ENCODE measurements at regions not wholly inside any gene's neighbourhood (a gene's known extent, or its start where the extent isn't known, plus 50 kb on each side); places are given as distances from the start of the nearest gene placed in this dataset.

- H3K9me3 ChIP-seq: no peaks in the 10 kb centered on the region
- DNase-seq: no peak
- H3K27me3 ChIP-seq: no peaks in the 10 kb centered on the region
- no peak overlapping the region for H3K27ac ChIP-seq
- no peak overlapping the region for H3K4me3 ChIP-seq
- H3K36me3 ChIP-seq: no peaks in the 10 kb centered on the region
- TF ChIP-seq POLR2A (IDR thresholded peaks at IDR 0.05) (no peak), CTCF (IDR thresholded peaks at IDR 0.05) (no peak)
- H3K4me1 ChIP-seq: no peaks in the 10 kb centered on the region
These were observed 147.4 kb upstream of the GPC1 start for GRCh38 chr2:240288087-240288521.

GRCh38 chr2:240289701-240290431 is 145.6 kb upstream of the GPC1 start:
- Histone ChIP-seq H3K27me3 (no peaks in the 10 kb centered on the region), H3K9me3 (no peaks in the 10 kb centered on the region), H3K36me3 (no peaks in the 10 kb centered on the region), H3K4me3 (no peak overlapping the region), H3K27ac (no peak overlapping the region), H3K4me1 (no peaks in the 10 kb centered on the region)
- TF ChIP-seq POLR2A (IDR thresholded peaks at IDR 0.05) (no peak), CTCF (IDR thresholded peaks at IDR 0.05) (no peak)
- DNase-seq: no peak

GRCh38 chr2:240290432-240291336 is 144.8 kb upstream of the GPC1 start:
- no peak overlapping the region for H3K27ac ChIP-seq
- no peaks in the 10 kb centered on the region for H3K36me3 ChIP-seq
- no peaks in the 10 kb centered on the region for H3K4me1 ChIP-seq
- H3K9me3 ChIP-seq: no peaks in the 10 kb centered on the region
- no peak overlapping the region for H3K4me3 ChIP-seq
- no peak for DNase-seq
- TF ChIP-seq POLR2A (IDR thresholded peaks at IDR 0.05) (no peak), CTCF (IDR thresholded peaks at IDR 0.05) (no peak)
- no peaks in the 10 kb centered on the region for H3K27me3 ChIP-seq

- DNase-seq: no peak
- TF ChIP-seq POLR2A (IDR thresholded peaks at IDR 0.05) (no peak), CTCF (IDR thresholded peaks at IDR 0.05) (no peak)
- H3K27ac ChIP-seq: no peak overlapping the region
These were observed 144.0 kb upstream of the GPC1 start for GRCh38 chr2:240291337-240292034.

GRCh38 chr2:240292035-240292574 is 143.4 kb upstream of the GPC1 start:
- no peak for DNase-seq
- TF ChIP-seq CTCF (IDR thresholded peaks at IDR 0.05) (no peak), POLR2A (IDR thresholded peaks at IDR 0.05) (no peak)
- H3K27me3 ChIP-seq: no peaks in the 10 kb centered on the region
- H3K27ac ChIP-seq: no peak overlapping the region
- no peak overlapping the region for H3K4me3 ChIP-seq
- H3K4me1 ChIP-seq: no peaks in the 10 kb centered on the region
- H3K36me3 ChIP-seq: no peaks in the 10 kb centered on the region
- H3K9me3 ChIP-seq: no peaks in the 10 kb centered on the region

More at GRCh38 chr2:240291337-240292034, 144.0 kb upstream of the GPC1 start:
- Histone ChIP-seq H3K9me3 (no peaks in the 10 kb centered on the region), H3K27me3 (no peaks in the 10 kb centered on the region), H3K36me3 (no peaks in the 10 kb centered on the region), H3K4me3 (no peak overlapping the region), H3K4me1 (no peaks in the 10 kb centered on the region)
